Kidney tubule cell (primary cell): ENCODE measurements at regions not wholly inside any gene's neighbourhood (a gene's known extent, or its start where the extent isn't known, plus 50 kb on each side); places are given as distances from the start of the nearest gene placed in this dataset.

Source experiments
- DNase-seq: peaks from one replicate; pipeline ENCODE4 v3.0.0-alpha.2; 2018; ENCODE audit warnings: low spot score

DNA sequence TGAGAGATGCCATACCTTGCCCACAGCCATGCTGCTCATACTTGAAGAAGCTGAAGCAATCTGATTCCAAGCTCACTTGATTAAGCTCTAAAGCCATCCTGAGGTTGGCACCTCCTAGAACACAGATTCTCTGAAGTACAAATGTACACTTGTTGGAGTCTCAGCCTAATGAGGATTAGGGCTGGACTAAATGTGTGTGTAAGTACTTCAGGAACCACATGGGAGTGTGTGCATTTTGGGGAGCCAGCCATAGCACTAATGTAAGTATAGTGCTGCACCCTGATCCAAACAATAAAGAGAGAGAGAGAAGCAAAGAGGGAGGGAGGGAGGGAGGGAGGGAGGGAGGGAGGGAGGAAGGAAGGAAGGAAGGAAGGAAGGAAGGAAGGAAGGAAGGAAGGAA is 458.6 kb downstream of the MAFB start:
- DNase-seq = no peak

DNA sequence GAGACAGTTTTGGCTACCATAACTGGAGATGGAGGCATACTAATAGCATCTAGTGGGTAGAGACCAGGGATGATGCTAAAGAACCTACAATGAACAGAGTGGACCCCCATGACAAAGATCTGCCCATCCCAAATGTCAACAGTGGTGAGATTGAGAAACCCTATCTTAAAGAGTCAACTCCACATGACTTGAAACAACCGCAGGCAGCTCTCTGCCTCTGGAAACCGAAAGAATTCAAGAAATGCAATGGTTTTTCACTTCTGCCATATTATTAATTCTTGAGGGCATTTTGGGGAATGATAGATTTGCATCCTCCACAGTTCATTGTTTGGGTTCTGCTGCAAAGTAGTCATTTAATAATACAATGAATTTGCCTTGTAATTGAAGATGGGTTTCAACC is 463.4 kb downstream of the MAFB start:
- no peak for DNase-seq

DNA sequence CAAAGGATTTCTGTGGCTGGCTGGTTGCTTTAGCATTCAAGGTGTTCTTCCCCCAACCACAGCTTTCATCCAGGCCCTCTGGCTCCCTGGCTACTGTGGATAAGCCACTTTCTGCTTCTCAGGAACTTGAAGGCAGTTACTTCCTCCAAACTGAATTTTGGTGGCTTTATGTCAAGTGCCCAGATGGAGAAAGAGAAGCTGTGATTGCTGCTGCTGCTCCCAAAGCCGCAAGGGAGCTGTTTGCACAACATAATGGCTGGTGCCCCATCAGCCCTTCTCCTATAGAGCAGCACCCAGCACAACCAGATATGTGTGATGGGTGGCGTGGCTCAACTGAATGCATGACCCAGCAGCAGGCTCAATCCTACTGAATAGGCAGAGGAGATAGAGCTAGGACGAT is 465.2 kb downstream of the MAFB start:
- no peak for DNase-seq

DNA sequence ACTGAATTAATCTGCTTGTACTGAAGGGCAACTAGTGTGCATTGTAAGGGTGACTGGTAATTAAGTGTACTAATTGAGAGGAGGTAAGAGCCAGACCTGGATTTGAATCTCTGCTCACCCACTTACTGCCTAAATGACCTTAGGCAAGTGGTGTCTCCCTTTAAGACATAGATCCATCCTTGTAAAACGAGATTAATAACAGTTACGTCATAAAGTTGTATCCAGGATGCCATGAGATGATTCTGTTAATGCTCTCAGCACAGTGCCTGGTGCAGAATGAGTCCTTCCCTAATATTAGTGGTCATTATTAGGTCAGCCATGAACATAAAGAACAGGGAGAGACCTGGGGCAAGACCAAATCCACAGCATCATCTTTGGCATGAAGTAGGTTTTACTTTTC is 470.1 kb downstream of the MAFB start:
- DNase-seq = no peak

DNA sequence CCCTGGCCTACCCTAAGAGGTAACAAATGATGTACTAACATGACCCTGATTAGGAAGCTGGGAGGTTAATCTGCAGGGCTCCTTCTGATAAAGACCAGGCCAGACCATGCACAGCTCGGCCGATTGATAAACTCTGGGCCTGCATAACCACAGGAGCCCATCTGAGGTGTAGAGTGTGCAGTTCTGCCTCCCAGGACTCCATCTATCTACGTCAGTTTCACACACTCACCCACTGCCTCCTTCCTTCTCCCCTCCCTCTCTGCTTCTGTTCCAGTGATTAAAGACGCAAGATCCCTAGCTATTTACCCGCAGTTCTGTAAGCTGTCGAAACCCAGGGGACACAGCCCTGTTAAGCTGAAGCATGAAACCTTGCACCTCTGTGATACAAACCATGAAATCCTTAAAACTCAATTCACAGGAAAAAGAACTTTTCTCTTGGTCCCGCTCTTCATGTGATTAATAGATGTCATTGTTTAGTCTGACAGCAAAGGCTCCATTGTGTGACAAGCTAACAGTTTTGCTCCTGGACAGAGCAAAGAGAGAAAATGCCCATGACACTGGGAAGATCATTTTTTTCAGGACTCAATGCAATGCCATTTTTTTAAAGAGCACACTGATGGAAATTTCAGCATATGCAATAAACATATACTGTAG is 470.6 kb downstream of the MAFB start:
- DNase-seq = no peak

DNA sequence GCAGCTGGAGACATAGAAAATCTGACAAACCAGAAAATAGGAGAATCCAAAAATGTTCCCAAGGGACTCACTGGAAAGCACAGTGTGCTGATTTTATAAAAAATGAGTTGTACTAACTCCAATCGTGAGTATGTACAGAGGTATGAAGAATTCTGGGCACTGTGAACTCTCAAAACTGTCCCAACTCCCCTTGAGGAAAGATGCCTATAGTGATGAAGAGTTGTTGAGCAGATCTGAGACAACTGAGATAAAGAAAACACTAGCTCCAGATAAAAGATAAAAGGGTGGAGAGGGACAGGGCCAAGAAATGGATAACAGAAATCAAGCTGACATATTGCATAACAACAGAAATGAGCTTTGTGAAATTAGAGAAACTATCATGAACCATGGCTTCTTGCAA is 481.4 kb downstream of the MAFB start:
- DNase-seq = no peak

DNA sequence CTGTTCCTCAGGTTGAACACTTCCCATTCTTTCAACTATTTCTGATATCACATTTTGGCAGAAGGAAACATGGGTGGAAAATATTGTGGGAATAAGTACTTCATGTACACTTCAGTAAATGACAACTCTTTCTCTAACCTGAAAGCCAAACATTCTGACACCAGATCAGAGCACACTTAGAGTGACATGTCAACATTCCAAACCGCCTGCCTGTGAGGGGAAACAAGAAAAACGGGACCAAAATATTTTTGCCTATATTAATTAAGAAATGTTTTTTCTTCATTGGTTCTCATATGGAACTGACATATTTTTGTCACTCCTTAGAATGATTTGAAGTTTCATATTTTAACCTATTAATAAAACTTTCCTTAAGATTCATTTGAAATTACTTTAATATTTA is 483.1 kb downstream of the MAFB start:
- DNase-seq = no peak

DNA sequence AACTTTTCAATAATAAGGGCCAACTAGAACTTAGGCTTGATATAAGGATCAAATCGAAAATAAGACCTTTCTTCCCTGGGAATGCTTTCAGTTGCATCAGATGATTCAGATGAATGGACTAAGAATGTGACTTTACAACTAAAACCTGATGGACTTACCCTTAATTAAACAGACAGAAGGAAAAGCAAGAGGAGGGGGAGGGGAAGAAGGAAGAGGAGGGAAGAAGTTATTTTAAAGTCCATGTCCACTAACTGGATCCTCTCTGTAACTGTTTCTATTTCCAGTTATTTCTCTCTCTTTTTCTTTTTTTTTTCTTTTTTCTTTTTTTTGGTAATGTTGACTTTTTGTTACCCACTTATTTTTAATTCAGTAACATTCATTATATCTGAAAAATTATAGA is 486.0 kb downstream of the MAFB start:
- DNase-seq = no peak

DNA sequence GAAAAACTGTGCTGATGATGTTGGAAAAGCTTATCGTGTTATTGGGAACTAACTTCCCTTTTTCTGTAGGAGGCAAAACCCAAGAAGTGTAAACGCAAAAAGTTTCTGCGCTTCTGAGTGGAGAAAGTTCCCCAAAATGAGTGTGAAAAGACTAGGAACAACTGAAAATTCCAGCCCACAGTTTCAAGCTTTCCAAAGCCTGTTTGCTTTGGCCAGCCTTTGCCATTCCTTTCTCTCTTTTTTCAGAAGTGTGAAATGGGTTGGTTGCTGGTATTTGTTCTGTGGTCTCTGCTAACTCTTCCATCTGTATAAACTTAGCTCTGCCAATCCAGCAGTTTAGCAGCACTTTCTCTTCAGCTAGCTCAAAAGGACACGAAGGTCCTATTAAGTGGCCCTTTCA is 491.3 kb downstream of the MAFB start:
- DNase-seq = no peak

DNA sequence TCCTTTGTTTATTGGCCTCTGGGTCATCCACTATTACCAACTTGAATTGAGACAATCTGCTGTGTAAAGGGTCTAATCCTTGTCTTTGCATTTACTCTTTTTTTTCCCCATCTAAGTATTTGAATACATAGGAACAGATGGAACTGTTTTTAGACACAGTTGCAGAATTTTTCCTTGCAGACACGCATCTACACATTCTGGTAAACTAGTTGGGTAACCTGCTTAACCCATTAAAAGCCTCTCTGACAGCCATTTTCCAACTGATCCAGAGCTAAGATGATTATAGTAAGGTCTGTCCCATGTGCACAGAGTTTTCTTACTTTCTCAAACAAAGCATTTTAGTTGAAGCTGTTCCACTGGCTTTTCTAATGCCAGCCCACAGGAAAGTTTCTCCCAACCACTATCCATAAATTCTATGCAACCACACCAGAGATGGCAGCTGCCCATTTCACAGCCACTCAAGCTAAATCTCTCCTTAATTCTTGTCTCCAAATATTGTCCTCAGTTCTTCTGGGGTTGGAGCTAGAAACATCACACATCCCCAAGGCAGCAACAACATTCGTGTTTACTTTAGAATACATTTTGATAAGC is 492.1 kb downstream of the MAFB start:
- no peak for DNase-seq

DNA sequence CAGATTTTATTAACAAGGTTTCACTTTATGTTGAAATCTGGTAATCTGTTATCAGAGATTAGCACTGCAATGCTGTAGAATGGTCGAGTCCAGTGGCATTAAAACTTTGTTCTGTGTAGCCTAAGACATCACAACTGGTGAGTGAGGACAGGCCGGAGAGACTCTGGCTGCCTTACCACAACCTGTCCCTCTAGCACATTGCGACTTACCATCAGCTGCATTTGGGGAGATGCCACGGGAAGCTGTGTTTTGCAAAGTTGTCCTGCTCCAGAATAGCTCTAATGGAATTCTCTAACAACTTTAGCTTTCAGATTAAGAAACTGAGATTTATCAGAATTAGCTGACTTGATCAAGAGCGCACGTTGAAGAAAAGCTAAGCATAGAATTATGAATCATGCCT is 493.3 kb downstream of the MAFB start:
- no peak for DNase-seq

DNA sequence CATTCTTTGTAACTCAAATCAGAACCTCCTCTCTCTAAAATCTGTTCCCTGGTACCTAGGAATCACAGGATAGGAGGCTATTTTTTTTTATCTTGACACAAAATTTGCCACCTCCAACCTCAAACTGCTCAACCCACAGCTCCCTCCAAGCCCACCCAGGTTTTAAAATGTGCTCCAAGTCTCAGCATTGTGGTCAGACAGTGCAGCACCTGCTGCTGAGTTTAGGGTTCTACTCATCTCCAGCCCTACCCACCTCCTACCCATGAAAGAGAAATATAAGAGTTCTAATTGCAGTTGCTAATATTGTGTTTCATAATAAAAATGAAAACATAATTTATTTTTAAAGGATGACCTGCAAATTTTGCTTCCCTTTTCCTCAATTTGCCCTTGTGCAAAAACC is 496.5 kb downstream of the MAFB start:
- no peak for DNase-seq

DNA sequence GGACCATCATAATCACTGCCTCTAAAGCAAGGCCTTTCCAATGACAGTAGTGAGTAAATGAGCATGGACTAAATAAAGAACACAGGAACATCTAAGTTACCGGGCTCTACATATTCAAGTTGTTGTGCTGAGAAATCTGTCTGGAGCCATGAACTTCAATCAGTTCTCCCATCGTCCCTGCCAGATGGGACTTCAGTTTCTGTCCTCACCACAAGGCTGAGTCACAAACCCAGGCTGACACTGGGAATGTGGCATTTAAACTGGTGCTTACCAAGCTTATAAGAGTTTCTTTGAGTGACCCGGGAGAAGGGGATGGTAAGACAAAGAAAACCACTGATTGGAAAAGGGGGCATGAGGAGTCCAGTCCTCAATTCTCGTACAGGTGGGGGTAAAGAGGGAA is 497.0 kb downstream of the MAFB start:
- DNase-seq = peak; percentile 19

DNA sequence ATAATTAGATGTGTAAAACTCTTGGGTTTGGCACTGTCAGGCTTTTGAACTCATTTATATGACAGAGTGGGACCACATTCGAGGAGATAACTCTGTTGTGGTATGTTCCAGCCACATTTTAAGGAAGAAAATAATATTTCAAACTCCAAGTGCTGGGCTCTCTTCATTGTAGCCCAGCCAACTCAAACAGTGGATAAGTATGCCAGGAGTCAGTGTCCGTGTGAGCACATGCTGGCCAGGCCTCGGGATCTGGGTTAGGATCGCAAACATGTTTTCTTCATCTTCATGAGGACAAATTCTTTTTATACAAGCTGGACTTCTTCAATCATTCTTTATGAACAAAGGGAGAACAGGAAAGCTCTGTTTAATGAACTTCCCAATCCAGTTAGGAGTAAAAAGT is 497.5 kb downstream of the MAFB start:
- DNase-seq = no peak

DNA sequence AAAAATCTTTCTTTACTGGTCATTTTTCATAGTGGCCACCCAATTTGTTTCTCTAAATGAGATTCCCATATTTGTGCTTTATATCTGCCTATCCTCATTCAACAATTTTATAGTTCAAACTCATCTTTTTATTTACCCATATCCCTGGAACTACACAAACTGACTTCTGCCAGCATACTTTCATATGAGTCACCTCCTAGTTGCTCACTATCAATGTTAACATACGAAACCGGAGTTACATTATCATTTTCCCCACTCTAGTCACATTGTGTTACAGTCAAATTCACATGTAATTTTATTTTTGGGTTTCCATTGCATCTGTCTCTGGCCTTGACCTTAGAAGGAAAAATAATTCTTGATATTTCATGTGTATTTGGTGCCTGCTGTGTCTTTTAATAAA is 499.4 kb downstream of the MAFB start:
- DNase-seq = no peak

DNA sequence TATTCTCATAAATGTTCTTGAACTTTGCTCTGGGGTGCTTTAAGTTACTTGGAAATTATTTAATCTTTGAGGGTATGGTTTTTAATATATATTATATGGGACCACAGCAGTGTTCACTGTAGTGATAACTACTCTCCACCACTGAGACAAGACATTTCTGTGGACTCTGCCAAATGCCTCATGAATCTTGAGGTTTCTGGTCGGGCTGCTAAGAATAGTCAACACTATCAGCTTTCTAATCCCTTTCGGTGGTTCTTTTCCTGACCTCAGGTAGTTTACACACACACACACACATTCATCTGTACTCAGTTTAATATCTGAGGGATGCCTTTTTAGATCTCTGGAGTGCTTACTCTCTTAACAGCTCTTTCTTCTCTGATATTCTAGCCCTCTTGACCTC is 500.7 kb downstream of the MAFB start:
- DNase-seq = no peak

DNA sequence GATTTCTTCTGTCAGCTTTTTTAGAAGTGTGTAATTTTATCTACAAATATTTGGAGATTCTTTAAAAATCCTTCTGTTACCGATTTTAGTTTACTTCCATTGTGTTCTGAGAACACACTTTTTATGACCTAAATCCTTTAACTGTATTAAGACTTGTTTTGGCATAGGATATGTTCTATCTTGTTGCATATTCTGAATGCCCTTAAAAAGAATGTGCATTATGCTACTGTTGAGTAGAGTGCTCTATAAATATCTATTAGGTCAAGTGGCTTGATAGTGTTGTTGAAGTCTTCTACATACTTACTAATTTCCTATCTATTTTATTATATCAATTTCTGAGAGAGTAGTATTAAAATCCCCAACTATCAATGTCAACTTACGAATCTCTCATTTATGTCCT is 502.2 kb downstream of the MAFB start:
- DNase-seq = no peak

DNA sequence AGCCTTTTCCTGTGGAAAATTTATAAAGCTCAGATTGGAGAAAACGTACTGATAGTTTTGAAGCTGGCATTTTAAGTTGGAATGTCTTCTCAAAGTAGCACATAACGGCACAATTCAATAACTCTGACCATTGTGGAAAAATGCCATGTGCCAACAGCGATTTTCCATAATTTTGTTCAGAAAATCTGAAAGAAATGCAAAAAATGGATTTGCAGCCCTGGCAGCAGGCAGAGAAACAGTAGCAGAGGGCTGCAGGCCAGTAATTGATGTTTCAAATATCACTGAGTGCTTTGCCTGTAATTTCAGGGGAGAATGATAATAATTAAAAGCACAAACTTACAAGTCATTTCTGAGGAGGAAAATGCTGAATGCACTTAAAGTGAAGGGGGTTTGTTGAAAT is 507.4 kb downstream of the MAFB start:
- DNase-seq = no peak

DNA sequence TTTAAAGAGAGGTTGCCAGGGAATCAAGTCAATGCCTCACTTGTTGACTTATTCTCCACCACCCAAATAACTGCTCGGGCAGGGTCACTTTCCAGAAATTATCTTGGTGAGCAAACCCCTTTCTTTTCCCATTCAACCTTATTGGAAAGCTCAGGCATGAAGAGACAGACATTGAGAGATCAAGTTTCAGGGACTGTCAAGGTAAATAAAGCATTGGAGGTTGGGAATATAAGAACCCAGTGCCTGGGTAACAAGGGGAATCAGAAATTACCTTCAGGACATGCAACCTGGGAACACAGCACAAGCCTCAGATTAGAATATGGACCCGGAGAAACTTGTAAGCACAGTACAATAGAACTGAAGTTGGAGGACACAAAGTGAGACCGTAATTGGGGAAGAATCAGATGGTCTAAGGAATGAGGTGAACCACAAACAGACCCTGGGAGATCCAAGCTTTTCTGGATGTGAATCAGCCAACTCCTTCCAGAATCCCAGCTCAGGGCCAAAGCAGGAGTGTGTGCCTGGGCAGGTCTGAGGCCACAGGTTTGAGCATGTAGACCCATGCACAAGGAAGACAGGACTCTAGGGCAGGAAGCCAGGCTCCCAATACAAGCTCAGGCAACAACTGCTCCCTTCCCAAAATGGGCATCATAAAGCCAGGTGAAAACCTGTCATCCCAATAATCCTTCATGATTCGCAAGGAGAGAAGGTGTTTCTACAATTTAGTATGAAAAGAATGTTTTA is 512.8 kb downstream of the MAFB start:
- no peak for DNase-seq

DNA sequence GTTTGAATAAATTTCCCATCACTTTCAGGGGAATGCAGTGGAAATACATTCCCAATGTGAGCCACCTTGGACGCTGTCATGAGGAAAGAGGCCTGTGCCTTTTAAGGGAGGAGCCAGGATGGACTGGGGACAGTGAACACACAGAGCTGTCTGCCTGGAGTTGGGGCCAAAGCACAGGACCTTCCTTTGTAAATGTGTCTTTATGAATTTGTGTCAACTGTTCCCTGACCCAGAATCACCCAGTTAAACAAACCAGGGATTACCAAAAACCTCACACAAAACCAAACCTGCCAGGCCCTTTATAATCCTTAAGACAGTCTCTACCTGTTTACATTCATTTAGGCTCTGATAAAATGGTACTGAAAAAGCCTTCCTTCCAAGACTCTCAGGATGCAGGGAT is 513.7 kb downstream of the MAFB start:
- DNase-seq = no peak

DNA sequence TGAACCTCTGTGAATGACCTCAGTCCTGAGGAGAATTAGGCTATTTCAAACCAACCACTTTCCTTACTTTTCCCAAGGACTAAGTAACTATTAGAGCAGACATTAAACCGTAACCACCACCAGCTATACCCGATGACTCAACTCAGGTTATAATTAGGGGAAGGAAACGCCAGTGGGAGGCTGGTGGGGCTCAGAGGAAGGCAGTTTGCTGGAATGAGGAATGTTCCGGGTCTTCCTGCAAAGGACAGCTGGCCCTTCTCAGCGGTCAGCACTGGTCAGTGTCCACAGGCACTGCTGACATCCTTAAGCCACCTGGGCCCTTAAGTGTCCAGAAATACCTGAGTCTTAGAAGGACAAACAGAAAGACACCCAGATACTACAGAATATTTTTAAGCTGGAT is 515.2 kb downstream of the MAFB start:
- DNase-seq = peak; percentile 2

DNA sequence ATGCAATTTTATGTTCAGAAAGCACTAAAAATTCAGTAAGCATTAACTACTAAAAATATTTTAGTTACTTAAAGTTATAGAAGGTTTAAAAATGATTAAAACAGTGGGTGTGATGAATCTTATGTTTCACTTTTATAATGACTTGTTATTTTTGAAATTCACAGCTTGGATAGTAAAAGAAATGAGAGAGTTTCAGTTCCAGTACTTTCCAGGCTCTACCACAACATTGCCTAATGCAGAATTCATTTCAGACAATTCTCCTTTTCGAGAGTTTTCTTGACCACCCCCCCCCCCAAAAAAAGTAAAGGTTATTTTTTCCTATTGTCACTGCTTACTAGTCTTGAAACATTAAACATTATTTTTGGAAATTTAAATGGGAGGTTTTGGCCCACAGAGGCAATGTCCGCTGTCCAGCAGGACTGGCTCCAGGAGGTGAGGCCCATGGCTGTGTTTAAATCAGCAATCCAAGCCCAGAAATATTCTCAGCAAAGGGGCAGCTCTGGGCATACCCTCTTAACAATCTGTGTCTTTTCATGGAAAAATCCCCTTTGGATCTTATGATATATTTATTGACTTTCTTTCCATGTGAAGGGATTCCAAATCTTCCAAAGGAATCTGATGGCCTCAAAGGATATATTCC is 519.9 kb downstream of the MAFB start:
- DNase-seq = no peak

DNA sequence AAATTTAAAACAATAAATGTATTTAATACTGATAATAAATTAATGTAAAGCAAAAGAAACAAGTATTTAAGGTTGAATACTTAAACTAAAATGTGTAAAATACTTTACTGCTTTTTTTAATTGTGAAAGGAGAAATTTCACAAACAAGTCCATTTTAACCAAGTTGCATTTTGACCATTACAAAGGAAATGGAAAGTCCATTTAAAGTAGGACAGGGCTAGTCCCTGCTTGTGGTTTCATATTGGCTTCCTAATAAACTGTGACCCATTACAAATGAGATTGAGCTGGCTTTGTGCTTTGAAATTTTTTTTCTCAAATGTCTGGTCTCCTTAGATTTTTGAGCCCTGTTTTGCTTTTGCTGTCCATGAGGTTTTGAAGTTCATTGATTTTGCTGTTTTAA is 527.6 kb downstream of the MAFB start:
- DNase-seq = no peak
